Mesendoderm (in vitro differentiated cells): ENCODE measurements at regions not wholly inside any gene's neighbourhood (a gene's known extent, or its start where the extent isn't known, plus 50 kb on each side); places are given as distances from the start of the nearest gene placed in this dataset.

ENCODE experiments used
- DNase-seq: peaks from one replicate; pipeline ENCODE4 v3.0.0; 2013
- H2AK5ac ChIP-seq: 2 replicates; pipeline ENCODE4 v1.6.1; 2013; ENCODE audit warnings: low read length, inconsistent platforms
- H2BK120ac ChIP-seq: 2 replicates; pipeline ENCODE4 v1.6.1; 2013; ENCODE audit warnings: low read depth, mild to moderate bottlenecking, low read length, moderate library complexity, mixed read lengths
- H2BK15ac ChIP-seq: replicated peaks from 2 replicates; pipeline ENCODE4 v1.6.1; 2013; ENCODE audit warnings: low read depth, mild to moderate bottlenecking, moderate library complexity
- H2BK5ac ChIP-seq: 2 replicates; pipeline ENCODE4 v1.6.1; 2013; ENCODE audit warnings: low read length, inconsistent platforms
- H3K18ac ChIP-seq: 2 replicates; pipeline ENCODE4 v1.6.1; 2013; ENCODE audit warnings: mild to moderate bottlenecking, low read length, mixed read lengths
- H3K23ac ChIP-seq: one replicate; pipeline ENCODE4 v1.6.1; 2013; ENCODE audit warnings: low read length
- H3K27ac ChIP-seq: 2 replicates; pipeline ENCODE4 v1.5.1; 2013; ENCODE audit warnings: low read depth, mild to moderate bottlenecking, inconsistent platforms, low read length, moderate library complexity
- H3K27me3 ChIP-seq: 2 replicates; pipeline ENCODE4 v1.6.1; 2013; ENCODE audit warnings: low read length, control low read depth, mild to moderate bottlenecking, inconsistent platforms; ENCODE audit not compliant: insufficient read depth, poor library complexity
- H3K36me3 ChIP-seq: 2 replicates; pipeline ENCODE4 v1.6.1; 2013; ENCODE audit warnings: low read length, inconsistent platforms; ENCODE audit not compliant: control insufficient read depth, insufficient read depth
- H3K4ac ChIP-seq: one replicate; pipeline ENCODE4 v1.6.1; 2013; ENCODE audit warnings: low read depth, mild to moderate bottlenecking, low read length, moderate library complexity
- H3K4me1 ChIP-seq: 2 replicates; pipeline ENCODE4 v1.6.1; 2013; ENCODE audit warnings: low read depth, low read length, inconsistent platforms; ENCODE audit not compliant: control insufficient read depth
- H3K4me2 ChIP-seq: 2 replicates; pipeline ENCODE4 v1.6.1; 2013; ENCODE audit warnings: low read length
- H3K4me3 ChIP-seq: 2 replicates; pipeline ENCODE4 v1.5.1; 2013; ENCODE audit warnings: mild to moderate bottlenecking, low read length
- H3K56ac ChIP-seq: one replicate; pipeline ENCODE4 v1.6.1; 2013; ENCODE audit warnings: low read length
- H3K79me1 ChIP-seq: 2 replicates; pipeline ENCODE4 v1.6.1; 2013; ENCODE audit warnings: low read length, inconsistent platforms
- H3K79me2 ChIP-seq: 2 replicates; pipeline ENCODE4 v1.6.1; 2013; ENCODE audit warnings: mild to moderate bottlenecking, low read length; ENCODE audit not compliant: control insufficient read depth, insufficient read depth
- H3K9ac ChIP-seq: 2 replicates; pipeline ENCODE4 v1.6.1; 2013; ENCODE audit warnings: low read length, inconsistent platforms
- H4K5ac ChIP-seq: one replicate; pipeline ENCODE4 v1.6.1; 2013; ENCODE audit warnings: low read length
- H4K8ac ChIP-seq: one replicate; pipeline ENCODE4 v1.6.1; 2013; ENCODE audit warnings: low read depth, mild to moderate bottlenecking, control low read depth, low read length, moderate library complexity
- WGBS: extraction: QIAGEN DNeasy Blood & Tissue Kit; methylation state at CpG from one replicate; pipeline ENCODE4 v1.1.7; 2013; ENCODE audit warnings: low lambda C conversion rate, missing lambda C conversion rate; ENCODE audit not compliant: insufficient coverage; ENCODE audit errors: extremely low coverage; 5-methylcytosine and 5-hydroxymethylcytosine counted together

GRCh38 chr18:75574187-75574586 lies 146.7 kb upstream of the SMIM21 start:
- H2AK5ac ChIP-seq: no peak overlapping the region
- WGBS: no CpG with 5 or more reads among the region's 3 CpGs

GRCh38 chr18:75563150-75563549 lies 135.6 kb upstream of the SMIM21 start:
- no peak overlapping the region for H2AK5ac ChIP-seq
- WGBS: no CpG with 5 or more reads among the region's 5 CpGs
- H3K4ac ChIP-seq: no peak overlapping the region
- H3K4me2 ChIP-seq: no peak overlapping the region
- H3K27ac ChIP-seq: no peak overlapping the region
- no peak overlapping the region for H2BK5ac ChIP-seq
- H3K23ac ChIP-seq: no peak overlapping the region
- no peaks in the 10 kb centered on the region for H3K36me3 ChIP-seq
- no peak overlapping the region for H3K56ac ChIP-seq
- no peaks in the 10 kb centered on the region for H3K79me1 ChIP-seq
- no peak overlapping the region for H3K4me3 ChIP-seq
- H3K9ac ChIP-seq: no peak overlapping the region
- no peak overlapping the region for H4K5ac ChIP-seq
- no peak overlapping the region for H2BK120ac ChIP-seq
- H3K79me2 ChIP-seq: no peaks in the 10 kb centered on the region
- no peaks in the 10 kb centered on the region for H3K4me1 ChIP-seq
- no peak overlapping the region for H2BK15ac ChIP-seq
- no peak overlapping the region for H4K8ac ChIP-seq
- no peaks in the 10 kb centered on the region for H3K27me3 ChIP-seq
- H3K18ac ChIP-seq: no peak overlapping the region
- DNase-seq: no peak

More at GRCh38 chr18:75574187-75574586, 146.7 kb upstream of the SMIM21 start:
- H2BK5ac ChIP-seq: no peak overlapping the region
- H3K23ac ChIP-seq: no peak overlapping the region
- no peaks in the 10 kb centered on the region for H3K36me3 ChIP-seq
- no peak overlapping the region for H3K4me3 ChIP-seq
- H3K4me2 ChIP-seq: no peak overlapping the region
- DNase-seq: no peak
- no peak overlapping the region for H4K8ac ChIP-seq
- no peak overlapping the region for H3K4ac ChIP-seq
- H3K79me2 ChIP-seq: no peaks in the 10 kb centered on the region
- no peaks in the 10 kb centered on the region for H3K79me1 ChIP-seq
- no peaks in the 10 kb centered on the region for H3K4me1 ChIP-seq
- no peak overlapping the region for H3K9ac ChIP-seq
- H2BK15ac ChIP-seq: no peak overlapping the region
- no peak overlapping the region for H3K18ac ChIP-seq
- no peak overlapping the region for H2BK120ac ChIP-seq
- no peaks in the 10 kb centered on the region for H3K27me3 ChIP-seq
- no peak overlapping the region for H4K5ac ChIP-seq
- H3K56ac ChIP-seq: no peak overlapping the region
- H3K27ac ChIP-seq: no peak overlapping the region

- Histone ChIP-seq H3K23ac (no peak overlapping the region), H2AK5ac (no peak overlapping the region), H3K79me1 (no peaks in the 10 kb centered on the region), H3K9ac (no peak overlapping the region), H4K5ac (no peak overlapping the region), H3K56ac (no peak overlapping the region), H3K27ac (no peak overlapping the region), H4K8ac (no peak overlapping the region), H2BK120ac (no peak overlapping the region), H3K4me2 (no peak overlapping the region), H3K4me3 (no peak overlapping the region), H2BK15ac (no peak overlapping the region), H2BK5ac (no peak overlapping the region), H3K4me1 (no peaks in the 10 kb centered on the region), H3K4ac (no peak overlapping the region), H3K18ac (no peak overlapping the region), H3K79me2 (no peaks in the 10 kb centered on the region), H3K27me3 (no peaks in the 10 kb centered on the region), H3K36me3 (no peaks in the 10 kb centered on the region)
- WGBS: no CpG with 5 or more reads among the region's 5 CpGs
- no peak for DNase-seq
These were observed 134.7 kb upstream of the SMIM21 start for GRCh38 chr18:75562216-75562615.

GRCh38 chr18:75558790-75559189 lies 131.3 kb upstream of the SMIM21 start:
- Histone ChIP-seq H4K8ac (no peak overlapping the region), H2BK120ac (no peak overlapping the region), H3K23ac (no peak overlapping the region), H3K79me1 (no peaks in the 10 kb centered on the region), H3K4me2 (no peak overlapping the region), H3K79me2 (no peaks in the 10 kb centered on the region), H3K36me3 (no peaks in the 10 kb centered on the region), H3K27ac (no peak overlapping the region), H2BK5ac (no peak overlapping the region), H2BK15ac (no peak overlapping the region), H4K5ac (no peak overlapping the region), H3K9ac (no peak overlapping the region), H3K18ac (no peak overlapping the region), H2AK5ac (no peak overlapping the region), H3K27me3 (no peaks in the 10 kb centered on the region), H3K4me1 (no peaks in the 10 kb centered on the region), H3K4ac (no peak overlapping the region), H3K56ac (no peak overlapping the region), H3K4me3 (no peak overlapping the region)
- WGBS: no CpG with 5 or more reads among the region's 1 CpG
- no peak for DNase-seq

- no peak overlapping the region for H3K27ac ChIP-seq
- H4K5ac ChIP-seq: no peak overlapping the region
- H2BK5ac ChIP-seq: no peak overlapping the region
- H3K79me2 ChIP-seq: no peaks in the 10 kb centered on the region
- no peak overlapping the region for H4K8ac ChIP-seq
- H3K4me3 ChIP-seq: no peak overlapping the region
- H3K18ac ChIP-seq: no peak overlapping the region
- H3K79me1 ChIP-seq: no peaks in the 10 kb centered on the region
- H2AK5ac ChIP-seq: no peak overlapping the region
- H3K4ac ChIP-seq: no peak overlapping the region
- no peak overlapping the region for H3K9ac ChIP-seq
- H2BK120ac ChIP-seq: no peak overlapping the region
- no CpG with 5 or more reads among the region's 3 CpGs for WGBS
- no peaks in the 10 kb centered on the region for H3K36me3 ChIP-seq
- no peak overlapping the region for H3K23ac ChIP-seq
- H2BK15ac ChIP-seq: no peak overlapping the region
- no peaks in the 10 kb centered on the region for H3K4me1 ChIP-seq
- H3K4me2 ChIP-seq: no peak overlapping the region
- no peak overlapping the region for H3K56ac ChIP-seq
- no peaks in the 10 kb centered on the region for H3K27me3 ChIP-seq
- no peak for DNase-seq
These were observed 129.3 kb upstream of the SMIM21 start for GRCh38 chr18:75556841-75557240.

- Histone ChIP-seq H3K27ac (no peak overlapping the region), H3K9ac (no peak overlapping the region), H3K79me2 (no peaks in the 10 kb centered on the region), H3K36me3 (no peaks in the 10 kb centered on the region), H3K4me2 (no peak overlapping the region), H2BK120ac (no peak overlapping the region), H3K18ac (no peak overlapping the region), H4K5ac (no peak overlapping the region), H2BK5ac (no peak overlapping the region), H3K79me1 (no peaks in the 10 kb centered on the region), H3K4me3 (no peak overlapping the region), H3K56ac (no peak overlapping the region), H4K8ac (no peak overlapping the region), H2AK5ac (no peak overlapping the region), H3K4ac (no peak overlapping the region), H3K4me1 (no peaks in the 10 kb centered on the region), H3K23ac (no peak overlapping the region), H3K27me3 (no peaks in the 10 kb centered on the region), H2BK15ac (no peak overlapping the region)
- no peak for DNase-seq
- WGBS: no CpG with 5 or more reads among the region's 2 CpGs
These were observed 127.2 kb upstream of the SMIM21 start for GRCh38 chr18:75554644-75555185.
